ENCODE measurements at regions not wholly inside any gene's neighbourhood (a gene's known extent, or its start where the extent isn't known, plus 50 kb on each side); places are given as distances from the start of the nearest gene placed in this dataset.

- TF ChIP-seq CTCF (IDR thresholded peaks at IDR 0.05): no peak
- TF ChIP-seq POLR2A (IDR thresholded peaks at IDR 0.05): no peak
These were observed 79.4 kb upstream of the MAP4K3 start for GRCh38 chr2:39516347-39517101.

Data from uterus (tissue), 2 donors.